Ammon's horn (tissue), 1 donor: ENCODE measurements at regions not wholly inside any gene's neighbourhood (a gene's known extent, or its start where the extent isn't known, plus 50 kb on each side); places are given as distances from the start of the nearest gene placed in this dataset.
A peak's percentile ranks its signal among the peaks of the same experiment; 100 is the strongest.

Experiments used
- DNase-seq: peaks from one replicate; pipeline ENCODE4 v3.0.0-alpha.2; 2016; ENCODE audit warnings: low spot score

DNA sequence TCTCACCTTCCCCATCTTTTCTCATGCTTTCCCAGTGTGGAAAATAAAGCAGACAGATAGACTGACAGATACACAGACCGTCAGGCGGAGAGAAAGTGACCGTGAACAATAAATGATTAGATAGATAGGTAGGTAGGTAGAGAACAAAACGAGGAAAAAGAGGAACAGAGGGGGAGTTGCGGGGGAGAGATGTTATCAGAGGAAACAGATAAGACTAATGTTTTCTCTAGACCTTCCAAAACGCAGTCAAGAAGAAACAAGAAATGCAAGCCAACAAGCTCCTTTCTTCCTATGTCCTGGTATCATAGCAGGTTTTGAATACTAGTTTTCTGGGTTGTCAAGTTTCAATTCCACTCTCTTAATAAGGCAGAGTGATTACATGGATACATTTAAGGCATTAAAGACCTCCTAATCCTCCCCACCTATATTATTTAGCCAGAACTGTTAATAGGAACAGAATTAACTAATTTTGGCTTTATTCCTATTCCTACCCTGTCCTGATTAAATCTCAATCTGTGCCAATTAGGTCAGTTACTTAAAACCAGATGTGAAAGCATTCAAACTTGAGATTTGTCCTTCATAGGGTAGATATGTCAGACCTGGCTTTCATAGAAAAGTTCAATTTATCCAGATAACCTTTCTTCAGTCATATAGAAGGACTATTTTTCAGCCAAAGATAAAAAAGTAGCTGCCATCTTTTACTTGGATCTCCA is 89.0 kb upstream of the PTPRR start:
- DNase-seq: no peak

DNA sequence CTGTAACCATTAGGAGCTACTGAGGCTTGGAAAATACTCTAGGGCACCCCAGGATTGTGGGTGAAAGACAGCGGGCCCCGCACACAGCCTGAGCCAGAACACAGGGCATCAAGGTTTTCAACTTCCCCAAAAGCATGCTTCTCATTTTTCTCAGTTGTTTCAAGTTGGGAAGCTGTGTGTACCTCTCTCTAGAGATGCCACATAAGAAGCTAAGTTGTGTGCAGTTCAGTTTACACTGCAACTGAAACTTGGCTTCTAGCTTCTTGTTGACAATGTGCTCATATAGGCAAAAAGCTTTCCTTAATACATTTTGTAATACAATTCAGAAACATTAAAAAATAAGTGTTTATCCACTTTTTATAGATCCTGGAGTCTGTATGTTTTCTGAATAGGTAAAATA is 88.1 kb upstream of the PTPRR start:
- no peak for DNase-seq

DNA sequence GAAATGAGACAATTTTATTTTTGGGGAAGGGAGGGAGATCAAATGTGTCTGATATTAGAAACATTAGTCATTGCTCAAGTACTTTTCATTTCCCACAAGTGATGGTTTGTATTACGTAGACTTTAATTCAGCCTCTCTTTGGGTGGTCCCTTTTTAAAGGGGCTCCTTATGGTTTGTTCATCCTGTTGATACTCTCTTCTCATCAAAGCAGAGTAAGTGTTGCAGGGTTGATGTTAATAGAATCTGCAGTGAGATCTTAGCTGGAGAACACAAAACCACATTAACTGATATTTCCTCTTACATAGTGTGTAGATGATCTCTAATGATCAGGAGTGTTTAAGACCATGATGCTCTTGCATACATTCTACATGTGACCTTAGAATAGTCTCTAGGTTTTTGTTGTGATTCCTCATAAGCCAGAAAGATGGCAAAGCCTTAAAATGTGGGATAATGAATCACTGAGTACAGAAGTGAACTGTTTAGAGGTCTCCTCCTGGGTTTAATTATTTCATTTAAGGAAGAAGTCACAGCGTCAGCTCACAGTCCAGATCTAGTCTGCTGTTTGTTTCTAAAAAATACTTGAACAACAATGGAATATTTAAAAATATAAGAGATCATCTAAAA is 87.4 kb upstream of the PTPRR start:
- no peak for DNase-seq

DNA sequence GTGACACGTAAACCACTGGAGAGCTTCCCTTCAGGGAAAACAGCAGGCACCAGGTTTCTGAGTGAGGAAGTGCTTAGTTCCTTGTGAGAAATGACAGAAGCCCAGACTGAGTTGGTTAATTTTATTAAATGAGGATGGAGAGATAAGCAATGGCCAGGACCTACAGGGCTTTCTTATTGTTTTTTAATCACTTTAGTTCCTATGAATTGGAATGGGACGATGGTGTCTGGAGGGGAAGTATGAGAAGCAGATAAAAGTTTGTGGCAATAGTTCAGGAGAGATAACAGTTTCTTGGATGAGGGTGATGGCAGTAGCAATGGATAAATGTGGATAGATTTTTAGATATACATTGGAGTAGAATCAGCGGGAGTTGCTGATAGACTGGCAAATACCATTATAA is 86.5 kb upstream of the PTPRR start:
- no peak for DNase-seq

DNA sequence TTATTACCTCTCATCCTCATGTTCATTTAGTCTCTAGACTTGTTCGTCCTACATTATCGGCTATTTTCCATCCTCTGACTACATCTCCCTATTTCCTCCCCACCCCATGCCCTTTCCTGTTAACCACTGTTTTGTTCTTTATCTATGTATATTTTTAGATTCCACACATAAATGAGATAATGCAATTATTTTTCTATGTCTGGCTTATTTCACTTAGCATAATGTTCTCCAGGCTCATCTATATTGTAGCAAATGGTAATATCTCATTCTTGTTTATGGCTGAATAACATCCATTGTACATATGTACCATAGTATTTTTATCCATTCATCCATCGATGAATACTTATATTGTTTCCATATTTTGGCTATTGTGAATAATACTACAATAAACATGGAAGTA is 84.6 kb upstream of the PTPRR start:
- no peak for DNase-seq

DNA sequence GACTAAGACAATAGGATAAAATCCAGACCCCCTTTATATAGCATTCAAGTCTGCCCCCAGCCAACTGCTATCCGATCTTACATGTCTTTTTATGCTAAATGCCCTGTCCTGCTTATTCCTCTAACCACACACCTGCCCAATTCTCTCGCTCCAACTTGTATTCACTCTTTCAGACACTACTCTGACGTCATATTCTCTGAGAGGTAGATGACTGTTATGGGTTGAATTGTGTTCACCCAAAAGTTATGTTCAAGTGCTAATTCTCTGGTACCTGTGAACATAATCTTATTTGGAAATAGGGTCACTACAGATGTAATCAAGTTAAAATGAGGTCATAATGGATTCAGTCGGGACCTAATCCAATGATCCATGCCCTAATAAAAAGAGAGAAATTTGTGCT is 84.0 kb upstream of the PTPRR start:
- DNase-seq: no peak

DNA sequence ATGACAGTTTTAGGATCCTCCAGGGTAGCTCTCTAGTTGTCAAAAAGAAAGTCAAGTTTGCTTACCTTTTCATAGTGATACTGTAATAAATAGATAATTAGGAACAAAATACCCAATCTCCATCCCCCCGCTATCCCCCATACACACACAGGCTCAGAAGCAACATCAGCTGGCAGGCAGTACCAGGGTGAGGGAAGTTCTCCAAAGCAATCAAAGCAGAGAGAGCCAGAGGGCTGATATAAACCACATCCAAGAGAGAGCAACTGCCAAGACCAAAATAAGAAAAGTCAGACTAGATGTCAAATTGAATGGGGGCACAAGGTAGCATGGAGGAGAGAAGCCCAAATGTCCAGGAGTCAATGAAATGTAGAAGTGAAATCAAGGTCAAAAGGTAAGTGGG is 80.2 kb upstream of the PTPRR start:
- no peak for DNase-seq

DNA sequence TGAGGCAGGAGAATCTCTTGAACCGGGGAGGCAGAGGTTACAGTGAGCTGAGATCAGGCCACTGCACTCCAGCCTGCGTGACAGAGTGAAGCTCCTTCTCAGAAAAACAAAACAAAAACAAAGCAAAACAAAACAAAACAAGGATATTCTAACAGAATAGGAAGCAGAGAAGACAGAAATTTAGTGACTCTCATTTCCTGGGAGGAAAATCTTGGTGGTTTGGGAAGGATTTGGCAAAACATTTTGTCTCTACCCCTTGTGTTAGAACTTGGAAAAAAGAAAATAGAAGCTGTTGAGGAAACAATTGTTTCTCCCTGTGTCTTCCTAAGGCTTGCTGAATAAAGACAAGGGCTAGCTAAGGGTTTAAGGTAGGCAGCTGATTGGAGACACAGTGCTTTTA is 79.7 kb upstream of the PTPRR start:
- DNase-seq: no peak

DNA sequence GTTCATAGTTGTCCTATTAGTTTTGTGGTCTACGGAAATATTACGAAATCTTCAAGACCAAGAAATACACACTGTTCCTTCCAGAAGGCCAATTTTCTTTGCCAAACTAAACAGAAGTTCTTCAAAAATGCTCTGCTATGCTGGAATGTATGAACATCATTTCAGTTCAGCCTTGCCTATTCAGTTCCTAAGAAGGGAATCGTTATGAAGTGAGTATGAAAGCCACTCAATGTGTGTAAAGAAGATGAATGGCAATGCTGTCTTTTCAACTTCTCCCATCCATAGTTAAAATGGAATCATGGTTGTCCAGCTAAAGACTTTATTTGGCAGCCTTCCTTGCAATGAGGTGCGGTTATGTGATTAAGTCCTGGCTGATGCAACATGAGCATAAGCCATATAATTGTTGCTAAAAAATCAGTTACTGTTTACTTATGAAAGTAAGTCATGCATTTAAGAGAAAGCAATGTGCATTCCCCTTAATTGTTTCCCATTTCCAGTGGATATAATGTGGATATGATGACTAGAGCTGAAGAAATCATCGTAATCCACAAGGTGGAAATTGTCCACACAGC is 73.8 kb upstream of the PTPRR start:
- DNase-seq: no peak

DNA sequence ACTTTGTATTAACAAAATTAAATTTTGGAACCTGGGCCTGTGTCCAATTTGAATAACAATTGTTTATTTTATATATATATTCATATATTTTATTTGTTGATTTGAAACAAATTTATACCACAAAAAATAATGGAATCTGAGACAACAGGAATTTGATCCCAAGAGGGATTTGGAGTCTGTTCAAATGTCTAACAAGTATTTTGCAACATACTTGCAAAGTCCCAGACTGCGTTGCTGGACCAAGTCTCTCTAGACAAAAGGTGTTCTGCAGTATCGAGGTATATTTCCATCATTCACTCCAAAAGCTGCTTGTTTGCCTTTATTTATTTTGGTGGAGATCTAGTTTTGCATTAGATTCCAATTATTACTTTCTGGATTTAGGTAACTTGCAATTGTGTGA is 68.7 kb upstream of the PTPRR start:
- DNase-seq: no peak

DNA sequence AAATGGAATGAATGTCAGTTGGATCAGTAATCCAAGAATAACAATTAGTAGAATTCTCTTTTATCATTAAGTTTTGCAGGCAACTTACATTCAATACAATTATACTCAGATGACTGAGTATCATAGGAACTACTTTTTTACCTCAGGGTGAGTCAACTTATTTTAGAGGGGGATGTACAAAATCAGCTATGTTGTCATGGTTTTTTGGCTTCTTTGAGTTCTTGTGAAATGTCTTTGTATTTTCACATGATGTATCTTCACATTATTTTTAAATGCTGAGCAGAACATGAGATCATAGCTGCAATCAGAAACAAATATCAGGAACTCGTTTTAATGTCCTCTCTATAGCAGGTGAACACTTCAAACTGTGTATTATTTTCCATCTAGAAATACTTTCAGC is 65.3 kb upstream of the PTPRR start:
- no peak for DNase-seq

DNA sequence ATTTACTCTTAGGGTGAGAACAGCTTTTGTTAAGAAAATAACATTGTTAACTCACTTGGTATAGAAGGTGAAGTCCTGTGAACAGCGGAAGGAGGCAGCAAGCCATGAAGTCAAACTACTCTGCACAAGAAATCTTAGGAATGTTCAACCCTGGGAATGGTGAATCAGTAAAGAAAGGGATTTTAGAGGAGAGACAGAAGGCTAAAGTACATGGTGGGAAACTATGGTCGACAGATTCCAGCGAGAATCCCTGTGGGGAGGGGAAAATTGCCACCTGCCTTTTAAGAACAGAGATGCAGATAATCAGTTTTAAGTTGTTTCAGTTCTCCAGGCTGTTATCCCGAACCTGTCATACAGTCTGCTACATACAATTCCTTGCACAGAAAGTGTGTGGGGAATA is 63.2 kb upstream of the PTPRR start:
- DNase-seq: no peak

DNA sequence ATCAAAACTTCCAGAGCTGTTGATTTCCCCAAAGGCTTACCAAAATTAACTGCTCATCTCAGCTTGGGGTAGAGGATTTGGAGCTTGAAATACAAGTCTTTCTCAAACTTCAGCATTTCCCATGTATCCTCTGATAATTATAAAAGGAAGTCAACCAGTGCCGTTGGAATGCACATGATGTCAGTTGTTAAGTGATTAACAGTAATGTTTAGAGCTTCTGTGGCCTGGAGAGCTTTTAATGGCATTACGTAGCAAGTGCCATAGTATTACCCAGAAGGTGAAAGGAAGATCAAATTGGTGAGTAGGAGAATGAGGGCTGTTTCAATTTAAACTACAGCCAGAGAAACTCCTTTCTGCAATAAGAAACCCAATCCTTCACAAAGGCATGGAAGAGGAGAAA is 62.5 kb upstream of the PTPRR start:
- DNase-seq: no peak

DNA sequence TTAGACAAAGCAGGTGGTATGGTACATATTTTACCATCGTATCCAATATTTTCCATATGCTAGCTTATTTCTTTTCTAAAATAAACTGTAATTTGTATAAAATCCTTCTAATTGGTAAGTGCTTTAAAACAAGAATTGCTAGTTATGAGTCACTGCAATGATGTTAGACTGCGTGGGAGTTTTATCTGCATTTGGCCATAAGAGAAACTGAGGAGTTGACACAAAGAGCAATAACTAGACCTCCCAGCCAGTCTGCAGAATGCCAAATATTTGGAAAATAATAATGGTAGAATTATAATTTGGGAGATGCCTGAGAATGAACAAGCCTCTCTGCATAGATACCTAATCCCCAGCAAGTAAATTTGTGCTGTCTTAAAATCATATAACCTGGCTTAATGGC is 61.7 kb upstream of the PTPRR start:
- DNase-seq: peak; percentile 15

DNA sequence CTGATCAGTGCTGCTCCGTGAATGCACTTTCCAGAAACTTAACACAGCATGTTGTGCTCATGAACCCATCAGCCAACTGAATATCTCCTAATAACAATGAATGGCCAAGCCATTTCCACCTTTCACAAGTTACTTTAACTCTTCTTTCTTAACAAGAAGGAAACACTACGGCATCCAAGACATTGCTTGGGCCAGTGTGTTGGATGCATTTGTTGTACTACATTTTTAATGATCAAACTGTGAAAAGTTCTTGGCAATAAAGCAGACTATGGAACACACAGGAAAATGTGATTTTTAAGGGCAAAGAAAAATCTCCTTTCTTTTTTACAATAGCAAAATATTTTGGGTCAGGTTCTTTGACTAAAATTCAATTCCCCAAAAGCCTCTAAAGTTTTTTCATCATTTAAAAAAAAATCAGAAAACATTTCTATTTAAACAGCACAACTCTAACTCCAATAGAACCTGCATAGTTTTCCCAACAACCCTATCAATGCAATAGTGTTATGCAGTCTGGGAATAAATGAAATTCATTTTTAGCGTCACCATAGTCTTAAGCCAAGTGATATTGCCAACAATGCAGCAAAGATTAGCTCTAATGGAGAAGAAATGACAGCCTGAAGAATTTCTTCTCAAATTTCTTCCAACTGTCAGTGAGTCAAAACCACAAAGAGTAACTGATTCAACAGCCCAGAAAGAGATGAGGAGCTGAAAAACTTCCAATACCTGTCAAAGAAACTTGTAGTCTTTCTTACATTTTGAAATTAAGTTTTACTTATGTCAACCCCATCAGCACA is 50.7 kb upstream of the PTPRR start:
- no peak for DNase-seq
